ENCODE measurements at regions not wholly inside any gene's neighbourhood (a gene's known extent, or its start where the extent isn't known, plus 50 kb on each side); places are given as distances from the start of the nearest gene placed in this dataset.

- DNase-seq = no peak
Measured at GRCh38 chr20:48324744-48325143, 503.1 kb downstream of the PREX1 start.

- no peak for DNase-seq
Measured at GRCh38 chr20:48321271-48321670, 506.5 kb downstream of the PREX1 start.

- DNase-seq = no peak
Measured at GRCh38 chr20:48319943-48320584, 507.7 kb downstream of the PREX1 start.

GRCh38 chr20:48317578-48317977, 510.2 kb downstream of the PREX1 start:
- no peak for DNase-seq

GRCh38 chr20:48314925-48315592, 512.7 kb downstream of the PREX1 start:
- no peak for DNase-seq

- DNase-seq = no peak
Measured at GRCh38 chr20:48313324-48313723, 514.5 kb downstream of the PREX1 start.

GRCh38 chr20:48311956-48312355, 515.8 kb downstream of the PREX1 start:
- no peak for DNase-seq

GRCh38 chr20:48310305-48310704, 517.5 kb downstream of the PREX1 start:
- DNase-seq = no peak

- DNase-seq = no peak
Measured at GRCh38 chr20:48309293-48309692, 518.5 kb downstream of the PREX1 start.

- DNase-seq = no peak
Measured at GRCh38 chr20:48308882-48309281, 518.9 kb downstream of the PREX1 start.

- DNase-seq = no peak
Measured at GRCh38 chr20:48308232-48308781, 519.5 kb downstream of the PREX1 start.

- no peak for DNase-seq
Measured at GRCh38 chr20:48307277-48307676, 520.5 kb downstream of the PREX1 start.

- no peak for DNase-seq
Measured at GRCh38 chr20:48302844-48303542, 517.7 kb upstream of the SULF2 start.

- DNase-seq = no peak
Measured at GRCh38 chr20:48302149-48302548, 516.9 kb upstream of the SULF2 start.

- DNase-seq = no peak
Measured at GRCh38 chr20:48301189-48301588, 515.9 kb upstream of the SULF2 start.

GRCh38 chr20:48300529-48300928, 515.2 kb upstream of the SULF2 start:
- DNase-seq = no peak

- no peak for DNase-seq
Measured at GRCh38 chr20:48298851-48299484, 513.7 kb upstream of the SULF2 start.

- no peak for DNase-seq
Measured at GRCh38 chr20:48298433-48298832, 513.2 kb upstream of the SULF2 start.

- no peak for DNase-seq
Measured at GRCh38 chr20:48295966-48296421, 510.7 kb upstream of the SULF2 start.

GRCh38 chr20:48295445-48295903, 510.2 kb upstream of the SULF2 start:
- DNase-seq = no peak

- DNase-seq = no peak
Measured at GRCh38 chr20:48294942-48295341, 509.7 kb upstream of the SULF2 start.

- DNase-seq = no peak
Measured at GRCh38 chr20:48294196-48294595, 508.9 kb upstream of the SULF2 start.

GRCh38 chr20:48293671-48294070, 508.4 kb upstream of the SULF2 start:
- no peak for DNase-seq
